H1 (cell line): ENCODE measurements at regions not wholly inside any gene's neighbourhood (a gene's known extent, or its start where the extent isn't known, plus 50 kb on each side); places are given as distances from the start of the nearest gene placed in this dataset.

ENCODE experiments used
- CHD2 ChIP-seq: IDR thresholded peaks from 2 replicates; pipeline ENCODE4 v1.6.1; 2012; ENCODE audit warnings: low read length, improper control_type of control experiment
- CTCF ChIP-seq, 3 experiments: IDR thresholded peaks; 1 replicate in 2 of 3; 2 replicates in 1 of 3; pipeline versions ENCODE4 v1.5.1 to v1.6.1; 2011; ENCODE audit warnings: low read length in 3 of 3, mild to moderate bottlenecking in 3 of 3, inconsistent platforms in 2 of 3, low read depth in 1 of 3, moderate library complexity in 1 of 3; ENCODE audit not compliant: insufficient read depth in 1 of 3; ENCODE audit errors: control extremely low read depth in 1 of 3
- EZH2 ChIP-seq: fragments of 200-600 bp; sonication (generic); IDR thresholded peaks from 2 replicates; pipeline ENCODE4 v1.7.1; 2012; ENCODE audit warnings: low read depth, mild to moderate bottlenecking, moderate library complexity, low read length, inconsistent platforms; ENCODE audit not compliant: severe bottlenecking
- HDAC2 ChIP-seq, 2 experiments: fragments of 300-600 bp in 1 of 2; sonication (generic) in 1 of 2; IDR thresholded peaks; 2 replicates each; pipeline ENCODE4 v1.6.1; 2011 to 2012; ENCODE audit warnings: low read depth in 2 of 2, low read length in 2 of 2, mild to moderate bottlenecking in 2 of 2, moderate library complexity in 2 of 2, borderline replicate concordance in 1 of 2, inconsistent platforms in 1 of 2
- NANOG ChIP-seq: IDR thresholded peaks from 2 replicates; pipeline ENCODE4 v1.6.1; 2011; ENCODE audit warnings: low read length, low read depth, mild to moderate bottlenecking, inconsistent platforms; ENCODE audit not compliant: insufficient read depth, poor library complexity, severe bottlenecking
- PHF8 ChIP-seq: fragments of 200-600 bp; sonication (generic); conservative IDR thresholded peaks from 2 replicates; pipeline ENCODE4 v1.7.1; 2012; ENCODE audit warnings: low read depth, mild to moderate bottlenecking, inconsistent platforms, low read length, moderate library complexity
- POLR2A ChIP-seq, 2 experiments: IDR thresholded peaks; 1 replicate in 1 of 2; 2 replicates in 1 of 2; pipeline ENCODE4 v1.6.1; 2011; ENCODE audit warnings: low read depth in 2 of 2, low read length in 2 of 2, mild to moderate bottlenecking in 2 of 2; ENCODE audit errors: control extremely low read depth in 1 of 2
- POLR2AphosphoS5 ChIP-seq: IDR thresholded peaks from 2 replicates; pipeline ENCODE4 v1.6.1; 2011; ENCODE audit warnings: low read depth, low read length
- RAD21 ChIP-seq, 2 experiments: IDR thresholded peaks in 1 of 2; conservative IDR thresholded peaks in 1 of 2; 2 replicates each; pipeline ENCODE4 v1.6.1; 2011; ENCODE audit warnings: low read depth in 2 of 2, low read length in 2 of 2, improper control_type of control experiment in 1 of 2, inconsistent platforms in 1 of 2, mild to moderate bottlenecking in 1 of 2, moderate library complexity in 1 of 2
- SP1 ChIP-seq: IDR thresholded peaks from 2 replicates; pipeline ENCODE4 v1.6.1; 2011; ENCODE audit warnings: low read depth, low read length

DNA sequence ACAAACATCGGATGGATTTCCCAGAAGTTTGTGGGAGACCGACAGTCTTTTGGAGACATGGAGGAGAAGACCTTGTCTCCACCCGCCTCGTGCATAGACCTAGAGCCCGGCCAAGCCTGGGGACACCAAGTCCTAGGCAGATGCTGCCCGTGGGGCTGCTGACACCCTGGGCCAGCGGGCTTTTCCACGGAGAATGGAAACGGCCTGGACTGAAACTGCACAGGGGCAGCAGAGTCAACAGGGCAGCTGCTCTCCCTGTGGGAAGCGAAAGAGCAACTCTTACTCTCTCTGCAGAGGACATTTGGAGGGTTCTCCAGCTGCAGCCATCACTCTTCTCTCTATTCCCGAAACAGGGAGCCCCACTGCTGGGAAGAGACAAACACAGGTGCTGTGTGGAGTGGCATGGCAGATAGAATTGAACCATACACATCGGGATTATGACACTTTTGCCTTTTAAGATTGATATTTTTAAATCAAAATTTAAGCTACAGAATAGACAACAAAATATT, 401.2 kb downstream of the THBS2 start:
- TF ChIP-seq POLR2A (IDR thresholded peaks at IDR 0.05; ENCODE audit: control extremely low read depth in 1 of 2, low read depth in 2 of 2, low read length in 2 of 2) (no peak), CTCF (IDR thresholded peaks at IDR 0.05; ENCODE audit: control extremely low read depth in 1 of 3, insufficient read depth in 1 of 3, low read depth in 1 of 3, low read length in 3 of 3) (no peak), POLR2AphosphoS5 (no peak), CHD2 (no peak), RAD21 (IDR thresholded peaks at IDR 0.05 in 1 of 2, conservative IDR thresholded peaks at IDR 0.05 in 1 of 2; ENCODE audit: low read depth in 2 of 2, low read length in 2 of 2) (no peak), PHF8 (no peak), NANOG (no peak), SP1 (no peak), EZH2 (no peak), HDAC2 (IDR thresholded peaks at IDR 0.05; ENCODE audit: borderline replicate concordance in 1 of 2, low read depth in 2 of 2, low read length in 2 of 2) (no peak)
